ENCODE measurements at regions not wholly inside any gene's neighbourhood (a gene's known extent, or its start where the extent isn't known, plus 50 kb on each side); places are given as distances from the start of the nearest gene placed in this dataset.

DNA sequence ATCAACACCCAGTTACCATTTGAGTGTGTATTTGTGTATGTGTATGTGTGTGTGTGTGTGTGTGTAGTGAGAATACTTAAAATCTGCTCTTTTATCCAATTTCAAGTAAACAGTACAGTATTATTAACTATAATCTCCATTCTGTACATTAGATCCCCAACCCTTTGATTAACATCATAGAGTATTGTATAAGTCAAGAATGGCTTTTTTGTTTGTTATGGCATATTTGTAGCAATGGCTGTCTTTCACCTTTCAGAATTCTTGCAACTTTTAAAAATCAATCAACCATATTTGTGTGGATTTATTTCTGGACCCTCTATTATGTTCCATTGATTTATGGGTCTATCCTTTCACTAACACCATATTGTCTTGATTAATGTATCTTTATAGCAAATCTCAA, 779.3 kb upstream of the MIR17HG start:
- TF ChIP-seq CTCF (IDR thresholded peaks at IDR 0.05) (no peak), POLR2AphosphoS5 (IDR thresholded peaks at IDR 0.05) (no peak)

Data from prostate gland (tissue), 2 donors.